GM18511 (cell line): ENCODE measurements at regions not wholly inside any gene's neighbourhood (a gene's known extent, or its start where the extent isn't known, plus 50 kb on each side); places are given as distances from the start of the nearest gene placed in this dataset.

Experiments used
- ATAC-seq: cut with Tn5 transposase; IDR thresholded peaks from one replicate; pipeline ENCODE4 v1.9.1; 2021; ENCODE audit warnings: mild to moderate bottlenecking, moderate library complexity; ENCODE audit not compliant: unreplicated experiment

- ATAC-seq = no peak
Measured at GRCh38 chr2:224213396-224213795, 174.3 kb upstream of the SERPINE2 start.

DNA sequence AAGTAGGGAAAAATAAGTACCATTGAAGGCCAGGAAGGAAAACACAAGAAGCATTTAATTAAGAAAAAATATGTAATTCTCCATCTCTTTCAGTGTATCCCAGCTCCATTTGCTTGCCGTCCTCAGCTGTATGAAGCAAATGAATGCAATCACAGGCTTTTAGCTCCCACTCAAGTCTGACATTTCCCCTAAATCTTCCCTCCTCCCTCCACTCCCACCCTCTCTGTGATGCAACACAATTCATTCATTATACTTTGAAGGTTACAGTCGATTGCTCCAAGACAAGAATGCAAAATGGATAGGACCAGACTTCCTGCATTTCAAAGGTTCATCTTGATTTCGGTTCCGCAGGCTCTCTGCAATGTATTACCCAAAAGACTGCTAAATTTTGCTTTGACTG, 172.7 kb upstream of the SERPINE2 start:
- ATAC-seq = no peak

- ATAC-seq = no peak
Measured at GRCh38 chr2:224211181-224211480, 172.0 kb upstream of the SERPINE2 start.

DNA sequence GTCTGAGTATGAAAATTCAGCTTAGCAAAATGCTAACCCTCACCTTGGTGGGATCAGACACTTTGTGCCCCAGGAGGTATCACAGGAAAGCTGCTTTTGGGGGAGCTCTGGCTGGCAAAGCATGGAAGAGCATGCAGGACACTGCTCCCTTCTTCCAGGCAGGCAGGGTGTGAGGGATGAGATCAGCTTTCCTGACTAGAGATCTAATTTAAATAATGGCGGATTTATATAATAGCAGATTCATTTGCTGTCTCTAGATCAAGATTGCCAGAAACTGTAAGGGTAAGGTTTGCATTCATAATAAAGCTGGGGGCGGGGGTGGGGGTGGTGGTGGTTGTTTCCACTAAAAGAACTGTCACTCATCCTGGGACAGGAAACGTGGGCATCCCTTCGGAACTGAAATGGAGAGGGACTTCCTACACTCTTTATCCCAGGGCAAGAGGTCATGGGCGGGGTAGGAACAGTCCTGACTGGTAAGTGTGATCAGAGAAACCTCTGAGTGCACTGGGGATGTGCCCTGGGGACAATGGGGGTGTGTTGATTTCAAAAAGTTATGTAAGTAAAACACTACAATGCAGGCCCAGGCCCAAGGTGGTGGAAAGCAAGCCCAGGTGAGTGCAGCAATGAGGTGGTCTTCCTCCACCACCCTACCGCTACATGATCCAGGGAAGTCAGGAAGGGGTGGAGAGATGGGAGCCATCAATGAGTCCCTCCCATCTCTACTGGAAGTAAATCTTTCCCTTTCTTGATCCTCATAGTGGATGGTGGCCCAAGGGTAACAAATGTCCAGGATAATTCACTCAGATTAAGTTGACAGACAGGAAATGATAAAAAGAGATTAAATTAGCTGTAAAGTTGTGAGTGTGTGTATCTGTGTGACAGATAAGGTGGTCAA, 171.4 kb upstream of the SERPINE2 start:
- no peak for ATAC-seq

DNA sequence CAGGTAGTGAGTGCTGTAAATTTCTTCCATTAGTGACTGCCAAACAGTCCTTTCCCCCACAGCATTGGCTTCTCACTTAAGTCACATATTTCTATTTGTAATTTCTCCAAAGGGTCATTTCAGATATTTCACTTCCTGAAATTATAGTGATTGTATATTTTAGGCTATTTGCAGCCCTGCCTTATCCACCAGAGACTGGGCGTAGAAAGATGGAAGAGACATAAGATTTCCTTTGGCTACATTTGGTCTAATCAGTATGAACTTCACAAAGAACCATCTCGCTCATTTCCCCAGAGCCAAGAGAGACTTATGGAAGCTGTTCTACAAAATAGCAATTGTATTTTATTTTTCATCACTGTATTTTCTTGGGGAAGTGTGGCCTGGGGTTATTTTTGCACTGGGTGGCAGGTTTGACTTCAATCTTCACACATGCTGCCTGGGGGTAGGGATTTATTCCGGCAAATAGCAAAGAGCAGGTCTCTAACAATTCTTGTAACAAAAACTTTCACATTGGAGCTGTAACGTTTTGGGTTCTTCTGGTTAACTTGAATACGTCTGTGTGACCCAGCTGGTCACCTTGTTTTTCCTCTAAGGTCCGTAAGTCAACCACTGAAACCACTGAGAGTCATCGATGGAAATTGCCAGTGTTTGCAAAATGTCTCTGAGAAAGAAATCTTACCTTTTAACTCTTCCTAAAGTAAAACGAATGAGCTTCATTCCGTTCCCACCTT, 170.6 kb upstream of the SERPINE2 start:
- ATAC-seq = no peak

DNA sequence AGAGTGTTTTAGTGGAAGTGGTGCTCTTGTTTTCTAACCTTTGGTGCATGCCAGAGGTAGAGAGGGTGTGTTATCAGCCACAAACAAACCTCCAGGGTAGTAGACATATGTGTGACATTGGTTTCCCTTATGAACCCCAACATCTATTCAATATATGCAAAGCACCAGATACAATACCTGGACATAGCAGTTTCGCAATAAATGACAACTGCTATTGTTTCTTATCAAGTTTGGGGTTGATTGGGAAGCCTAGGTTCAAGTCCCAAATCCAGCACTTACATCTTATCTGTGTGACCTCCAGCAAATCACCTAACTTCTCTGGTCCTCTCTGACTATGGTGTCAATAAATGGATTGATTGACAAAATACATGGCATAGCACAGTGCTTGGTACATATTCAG, 169.4 kb upstream of the SERPINE2 start:
- no peak for ATAC-seq

DNA sequence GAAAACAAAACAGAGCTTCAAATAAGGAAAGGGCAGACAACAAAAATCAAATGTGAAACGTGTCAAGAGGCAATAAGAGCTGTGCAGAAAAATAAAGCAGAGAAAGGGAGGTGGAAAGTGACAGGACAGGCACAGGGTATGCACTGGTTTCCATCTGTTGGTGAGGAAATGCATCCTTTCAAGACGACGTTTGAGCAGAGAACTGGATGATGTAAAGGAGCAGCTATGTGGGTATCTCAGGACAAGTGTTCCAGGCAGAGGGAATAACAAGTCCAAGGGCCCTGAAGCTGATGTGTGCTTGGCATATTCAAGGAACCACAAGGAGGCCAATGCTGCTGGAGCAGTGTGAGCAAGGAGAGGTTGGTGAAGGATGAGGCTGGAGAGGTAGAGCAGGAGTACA, 168.9 kb upstream of the SERPINE2 start:
- no peak for ATAC-seq

DNA sequence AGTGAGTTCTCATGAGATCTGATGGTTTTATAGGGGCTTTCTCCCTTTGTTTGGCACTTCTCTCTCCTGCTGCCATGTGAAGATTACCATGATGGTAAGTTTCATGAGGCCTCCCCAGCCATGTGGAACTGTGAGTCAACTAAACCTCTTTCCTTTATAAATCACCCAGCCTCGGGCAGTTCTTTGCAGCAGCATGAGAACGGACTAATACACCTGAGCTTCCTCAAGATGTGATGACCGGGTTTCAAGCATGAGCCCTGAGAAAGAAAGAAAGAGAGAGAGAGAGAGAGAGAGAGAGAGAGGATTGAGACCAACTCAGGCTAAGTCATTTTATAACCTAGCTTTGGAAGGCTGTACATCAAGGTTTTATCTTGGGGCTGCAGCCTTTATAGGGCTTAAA, 167.7 kb upstream of the SERPINE2 start:
- ATAC-seq = no peak

- no peak for ATAC-seq
Measured at GRCh38 chr2:224202281-224202865, 163.3 kb upstream of the SERPINE2 start.

DNA sequence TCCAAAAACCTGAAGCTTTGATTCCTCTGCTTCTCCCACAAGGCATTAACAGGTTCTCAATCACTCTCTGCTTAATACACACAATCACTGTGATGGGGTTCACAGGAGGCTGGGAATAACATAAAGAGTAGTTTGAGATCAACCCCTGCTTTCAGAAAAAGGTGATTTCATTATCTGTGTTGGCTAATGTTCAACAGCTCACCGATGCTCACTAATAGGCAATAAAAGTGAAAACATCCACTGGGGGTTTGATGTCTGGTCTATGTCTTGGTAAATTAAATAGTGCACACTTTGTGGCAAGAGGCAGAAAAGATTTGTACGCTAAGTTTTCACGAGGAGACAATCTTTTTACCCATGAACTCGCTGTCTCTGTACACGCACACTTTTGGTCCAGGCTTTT, 159.3 kb upstream of the SERPINE2 start:
- ATAC-seq = no peak

DNA sequence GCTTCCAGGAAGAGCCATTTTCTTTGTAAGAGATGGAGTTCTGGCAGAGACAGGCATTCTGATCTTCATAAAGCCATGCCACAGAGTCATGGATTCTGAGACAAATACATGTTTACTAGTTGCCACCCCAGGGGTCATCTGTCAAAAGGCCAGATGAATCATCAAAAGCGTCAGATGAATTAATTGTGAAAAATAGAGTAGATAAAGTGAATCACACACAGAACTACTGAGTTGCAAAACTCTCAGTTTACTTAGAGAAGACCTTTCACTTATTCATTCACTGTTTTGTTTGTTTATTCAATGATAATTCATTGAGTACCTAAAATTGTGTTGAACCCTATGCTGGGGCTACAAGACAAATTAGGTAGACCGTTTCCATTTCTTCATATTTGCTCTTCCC, 157.7 kb upstream of the SERPINE2 start:
- ATAC-seq = no peak

DNA sequence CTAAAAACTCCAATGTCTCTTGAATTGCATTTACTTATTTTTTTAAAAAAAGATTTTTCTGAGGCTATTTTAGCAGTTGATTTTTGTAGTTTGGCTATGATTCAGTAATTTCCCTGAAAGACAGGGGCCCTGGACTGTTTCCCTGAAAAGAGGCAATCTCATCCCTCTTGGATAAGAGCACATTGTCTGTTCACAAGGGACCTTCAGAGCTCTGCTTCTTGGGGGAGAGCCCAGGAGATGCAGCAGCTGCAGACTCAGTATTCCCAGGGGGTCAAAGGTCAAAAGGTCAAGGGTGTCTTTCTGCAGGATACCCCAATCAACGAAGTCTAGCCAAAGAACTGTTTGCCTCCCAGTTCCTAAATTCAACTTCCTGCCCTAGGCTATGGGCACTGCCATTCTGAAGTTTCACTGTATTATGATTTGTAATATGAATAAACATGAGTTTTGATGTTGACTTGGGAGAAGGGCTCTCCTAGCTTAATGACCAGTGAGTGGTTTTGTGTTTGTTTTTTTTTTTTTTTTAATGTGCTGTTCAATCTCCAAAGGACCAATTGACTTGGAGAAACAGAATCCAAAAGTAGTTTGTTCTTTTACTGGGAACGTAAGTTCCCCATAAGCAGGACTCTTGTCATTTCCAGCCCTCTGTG, 157.0 kb upstream of the SERPINE2 start:
- ATAC-seq = no peak

- no peak for ATAC-seq
Measured at GRCh38 chr2:224194161-224194560, 155.1 kb upstream of the SERPINE2 start.

DNA sequence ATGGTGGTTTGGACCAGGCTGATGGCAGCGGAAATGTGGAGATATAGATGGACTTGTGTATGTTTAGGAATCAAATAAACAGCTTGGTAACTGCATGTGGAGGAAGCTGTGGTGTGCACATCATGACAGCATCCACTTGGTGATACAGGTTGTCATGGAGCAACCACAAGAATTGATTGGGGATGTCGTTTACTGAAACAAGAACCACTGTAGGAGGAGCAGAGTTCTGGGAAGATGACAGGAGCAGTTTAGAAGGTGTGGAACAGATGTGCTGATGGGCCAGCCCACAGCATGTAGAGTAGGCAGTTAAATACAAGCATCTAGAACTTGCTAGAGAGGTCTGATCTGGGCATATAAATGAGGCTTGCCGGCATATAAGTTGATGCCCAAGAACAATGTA, 152.4 kb upstream of the SERPINE2 start:
- ATAC-seq = no peak

GRCh38 chr2:224190936-224191270, 151.8 kb upstream of the SERPINE2 start:
- no peak for ATAC-seq

- ATAC-seq = no peak
Measured at GRCh38 chr2:224190234-224190935, 151.3 kb upstream of the SERPINE2 start.

GRCh38 chr2:224187220-224187619, 148.1 kb upstream of the SERPINE2 start:
- no peak for ATAC-seq

- no peak for ATAC-seq
Measured at GRCh38 chr2:224185023-224185601, 146.0 kb upstream of the SERPINE2 start.

DNA sequence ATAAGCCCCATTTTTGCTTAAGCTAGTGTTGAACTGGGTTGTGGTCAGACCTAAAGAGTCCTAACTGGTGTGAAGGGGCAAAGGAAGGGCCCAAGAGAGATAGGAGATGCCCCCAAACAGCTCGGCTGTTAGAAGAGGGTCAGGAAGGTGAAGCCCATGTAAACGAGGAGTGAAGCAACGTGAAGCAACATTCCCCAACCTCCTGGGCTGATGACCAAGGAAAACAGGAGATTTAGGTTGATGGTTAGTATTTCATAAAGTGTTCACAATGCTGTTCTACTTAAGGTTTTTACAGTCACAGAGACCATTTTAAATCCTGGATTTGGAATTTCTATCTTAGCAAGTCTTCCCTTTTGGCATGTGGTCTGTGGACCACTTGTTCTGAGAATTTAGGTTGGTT, 144.0 kb upstream of the SERPINE2 start:
- ATAC-seq = no peak

GRCh38 chr2:224182498-224182897, 143.4 kb upstream of the SERPINE2 start:
- ATAC-seq = no peak
